Esophagus muscularis mucosa (tissue), 4 donors: ENCODE measurements at regions not wholly inside any gene's neighbourhood (a gene's known extent, or its start where the extent isn't known, plus 50 kb on each side); places are given as distances from the start of the nearest gene placed in this dataset.
"Not testable (repeated sequence)": the region's sequence is repeated elsewhere in the genome, so short reads cannot be mapped to it uniquely, and the experiment has no call there.

ENCODE experiments used
- DNase-seq: peaks from one replicate; pipeline ENCODE4 v3.0.0-alpha.2; 2017; ENCODE audit errors: extremely low spot score
- H3K27ac ChIP-seq, 4 donors: fragments of 200-600 bp; sonication (generic); replicated peaks in 1 of 4; 1 replicate in 3 of 4; 2 replicates in 1 of 4; pipeline ENCODE4 v1.5.1; 2016 to 2019; ENCODE audit warnings: mild to moderate bottlenecking in 1 of 4
- H3K27me3 ChIP-seq, 4 donors: fragments of 200-600 bp; sonication (generic); one replicate each; pipeline versions ENCODE4 v1.5.1 to v1.6.0; 2016 to 2019
- H3K36me3 ChIP-seq, 4 donors: fragments of 200-600 bp; sonication (generic); one replicate each; pipeline ENCODE4 v1.5.1; 2016 to 2019
- H3K4me1 ChIP-seq, 4 donors: fragments of 200-600 bp; sonication (generic); one replicate each; pipeline ENCODE4 v1.5.1; 2016 to 2019
- H3K4me3 ChIP-seq, 4 donors: fragments of 200-600 bp; sonication (generic); 1 replicate in 2 of 4; 2 replicates in 2 of 4; pipeline ENCODE4 v1.5.1; 2016 to 2019; ENCODE audit warnings: mild to moderate bottlenecking in 4 of 4, moderate library complexity in 1 of 4
- H3K9me3 ChIP-seq, 4 donors: fragments of 200-600 bp; sonication (generic); 1 replicate in 3 of 4; 2 replicates in 1 of 4; pipeline ENCODE4 v1.5.1; 2016 to 2019
- EP300 ChIP-seq: sonication (generic); formaldehyde crosslinking; IDR thresholded peaks from one replicate; pipeline ENCODE4 v1.6.1; 2017; ENCODE audit warnings: antibody characterized with exemption
- POLR2A ChIP-seq: fragments of 450-650 bp; IDR thresholded peaks from one replicate; pipeline ENCODE4 v1.6.1; 2017; ENCODE audit warnings: antibody characterized with exemption, moderate library complexity, mild to moderate bottlenecking, low read depth
- POLR2AphosphoS5 ChIP-seq, 2 donors: sonication (generic); formaldehyde crosslinking; IDR thresholded peaks; one replicate each; pipeline ENCODE4 v1.6.1; 2017; ENCODE audit warnings: antibody characterized with exemption in 2 of 2
- WGBS: methylation state at CpG from one replicate; pipeline ENCODE4 v1.1.5; 2018; 5-methylcytosine and 5-hydroxymethylcytosine counted together
- intact Hi-C: fragments of 100-400 bp; cut with DNase I; formaldehyde crosslinking; loops from one replicate; pipeline ENCODE4 v1.15.1; 2023
- TF ChIP-seq, protein P1 (sequence below), 3 experiments: fragments of 200-600 bp in 2 of 3; fragments of 450-650 bp in 1 of 3; sonication (generic) in 2 of 3; IDR thresholded peaks; one replicate each; pipeline ENCODE4 v1.5.1; 2017 to 2019; ENCODE audit warnings: antibody characterized with exemption in 3 of 3, mild to moderate bottlenecking in 2 of 3, moderate library complexity in 1 of 3

GRCh38 chr1:147391114-147391513 lies 148.6 kb downstream of the CHD1L start:
- WGBS, result 72% methylated on average over 8 of the region's 8 CpGs
- H3K27me3 ChIP-seq, result peaks cover 0 to 11% (median 0%) of the 10 kb centered on the region in 4 donors
- H3K9me3 ChIP-seq, result peaks cover 0 to 14% (median 2%) of the 10 kb centered on the region in 4 donors
- no peak overlapping the region for H3K27ac ChIP-seq
- H3K4me1 ChIP-seq, result no peaks in the 10 kb centered on the region
- no peak for DNase-seq
- no peak for TF ChIP-seq EP300
- no peak for TF ChIP-seq POLR2A
- no peak for TF ChIP-seq POLR2AphosphoS5 (IDR thresholded peaks at IDR 0.05)
- TF ChIP-seq, protein P1, sequence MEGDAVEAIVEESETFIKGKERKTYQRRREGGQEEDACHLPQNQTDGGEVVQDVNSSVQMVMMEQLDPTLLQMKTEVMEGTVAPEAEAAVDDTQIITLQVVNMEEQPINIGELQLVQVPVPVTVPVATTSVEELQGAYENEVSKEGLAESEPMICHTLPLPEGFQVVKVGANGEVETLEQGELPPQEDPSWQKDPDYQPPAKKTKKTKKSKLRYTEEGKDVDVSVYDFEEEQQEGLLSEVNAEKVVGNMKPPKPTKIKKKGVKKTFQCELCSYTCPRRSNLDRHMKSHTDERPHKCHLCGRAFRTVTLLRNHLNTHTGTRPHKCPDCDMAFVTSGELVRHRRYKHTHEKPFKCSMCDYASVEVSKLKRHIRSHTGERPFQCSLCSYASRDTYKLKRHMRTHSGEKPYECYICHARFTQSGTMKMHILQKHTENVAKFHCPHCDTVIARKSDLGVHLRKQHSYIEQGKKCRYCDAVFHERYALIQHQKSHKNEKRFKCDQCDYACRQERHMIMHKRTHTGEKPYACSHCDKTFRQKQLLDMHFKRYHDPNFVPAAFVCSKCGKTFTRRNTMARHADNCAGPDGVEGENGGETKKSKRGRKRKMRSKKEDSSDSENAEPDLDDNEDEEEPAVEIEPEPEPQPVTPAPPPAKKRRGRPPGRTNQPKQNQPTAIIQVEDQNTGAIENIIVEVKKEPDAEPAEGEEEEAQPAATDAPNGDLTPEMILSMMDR (IDR thresholded peaks at IDR 0.05), result no peak
- no peaks in the 10 kb centered on the region for H3K36me3 ChIP-seq
- H3K4me3 ChIP-seq, result no peak overlapping the region
- intact Hi-C loops, result no loop called here

DNA sequence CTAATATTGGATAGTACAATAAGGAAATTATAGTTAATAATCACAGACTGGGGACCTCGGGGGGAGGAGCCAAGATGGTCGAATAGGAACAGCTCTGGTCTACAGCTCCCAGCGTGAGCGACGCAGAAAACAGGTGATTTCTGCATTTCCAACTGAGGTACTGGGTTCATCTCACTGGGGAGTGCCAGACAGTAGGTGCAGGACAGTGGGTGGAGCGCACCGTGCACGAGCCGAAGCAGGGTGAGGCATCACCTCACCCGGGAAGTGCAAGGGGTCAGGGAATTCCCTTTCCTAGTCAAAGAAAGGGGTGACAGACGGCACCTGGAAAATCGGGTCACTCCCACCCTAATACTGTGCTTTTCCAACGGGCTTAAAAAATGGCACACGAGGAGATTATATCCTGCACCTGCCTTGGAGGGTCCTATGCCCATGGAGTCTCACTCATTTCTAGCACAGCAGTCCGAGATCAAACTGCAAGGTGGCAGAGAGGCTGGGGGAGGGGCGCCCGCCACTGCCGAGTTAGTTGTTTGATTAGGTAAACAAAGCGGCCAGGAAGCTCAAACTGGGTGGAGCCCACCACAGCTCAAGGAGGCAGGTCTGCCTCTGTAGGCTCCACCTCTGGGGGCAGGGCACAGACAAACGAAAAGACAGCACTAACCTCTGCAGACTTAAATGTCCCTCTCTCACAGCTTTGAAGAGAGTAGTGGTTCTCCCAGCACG lies 138.8 kb upstream of the BCL9 start:
- H3K9me3 ChIP-seq, DNase-seq, intact Hi-C loops, H3K27me3 ChIP-seq, H3K27ac ChIP-seq, H3K36me3 ChIP-seq, H3K4me3 ChIP-seq, H3K4me1 ChIP-seq: not testable (repeated sequence)
- 81% methylated on average over 12 of the region's 21 CpGs for WGBS

DNA sequence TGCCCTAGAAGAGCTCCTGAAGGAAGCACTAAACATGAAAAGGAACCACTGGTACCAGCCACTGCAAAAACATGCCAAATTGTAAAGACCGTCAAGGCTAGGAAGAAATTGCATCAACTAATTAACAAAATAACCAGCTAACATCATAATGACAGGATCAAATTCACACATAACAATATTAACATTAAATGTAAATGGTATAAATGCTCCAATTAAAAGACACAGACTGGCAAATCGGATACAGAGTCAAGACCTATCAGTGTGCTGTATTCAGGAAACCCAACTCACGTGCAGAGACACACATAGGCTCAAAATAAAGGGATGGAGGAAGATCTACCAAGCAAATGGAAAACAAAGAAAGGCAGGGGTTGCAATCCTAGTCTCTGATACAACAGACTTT lies 137.0 kb upstream of the BCL9 start:
- WGBS, result 77% methylated on average over 3 of the region's 3 CpGs
- H3K9me3 ChIP-seq, H3K27me3 ChIP-seq, H3K36me3 ChIP-seq, H3K4me3 ChIP-seq, H3K27ac ChIP-seq, H3K4me1 ChIP-seq, DNase-seq, intact Hi-C loops: not testable (repeated sequence)

- 78% methylated on average over 1 of the region's 1 CpG for WGBS
Measured at GRCh38 chr1:147409886-147410285, 131.4 kb upstream of the BCL9 start.

DNA sequence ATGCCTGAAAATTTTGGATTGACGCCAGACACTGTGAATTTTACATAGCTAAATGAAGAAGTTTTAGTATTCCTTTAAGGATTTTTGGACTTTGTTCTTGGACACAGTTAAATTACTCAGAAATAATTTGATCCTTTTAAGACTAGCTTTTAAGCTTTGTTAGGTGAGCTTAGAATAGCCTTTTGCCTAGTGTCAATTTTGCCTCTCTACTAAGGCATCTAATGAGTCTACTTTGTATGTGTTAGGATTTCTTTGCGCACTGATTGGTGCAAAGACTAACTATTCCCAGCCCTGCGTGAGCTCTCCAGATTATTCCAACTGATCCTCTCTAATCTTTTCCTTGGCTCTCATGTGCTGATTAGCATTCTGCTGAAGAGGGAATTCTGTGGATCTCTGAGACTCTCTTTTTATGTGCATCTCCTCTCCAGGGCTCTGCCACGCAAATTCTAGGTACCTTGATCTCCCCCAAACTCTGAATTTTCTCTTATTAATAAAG lies 128.1 kb upstream of the BCL9 start:
- Histone ChIP-seq H3K4me1 (no peaks in the 10 kb centered on the region), H3K9me3 (peaks cover 0 to 9% (median 2%) of the 10 kb centered on the region in 4 donors)
- WGBS, result 77% methylated on average over 4 of the region's 4 CpGs

More at GRCh38 chr1:147409886-147410285, 131.4 kb upstream of the BCL9 start:
- no peaks in the 10 kb centered on the region for H3K4me1 ChIP-seq
- H3K27ac ChIP-seq, result no peak overlapping the region
- TF ChIP-seq EP300 (no peak), POLR2A (no peak), POLR2AphosphoS5 (IDR thresholded peaks at IDR 0.05) (no peak)
- TF ChIP-seq, protein P1 (IDR thresholded peaks at IDR 0.05), result no peak
- peaks cover 0 to 9% (median 2%) of the 10 kb centered on the region in 4 donors for H3K9me3 ChIP-seq
- no peak for DNase-seq
- H3K27me3 ChIP-seq, result no peaks in the 10 kb centered on the region
- intact Hi-C loops, result no loop called here
- H3K36me3 ChIP-seq, result no peaks in the 10 kb centered on the region
- H3K4me3 ChIP-seq, result no peak overlapping the region

More for the DNA sequence above, 128.1 kb upstream of the BCL9 start:
- Histone ChIP-seq H3K27ac (no peak overlapping the region), H3K27me3 (no peaks in the 10 kb centered on the region), H3K4me3 (no peak overlapping the region), H3K36me3 (no peaks in the 10 kb centered on the region)
- intact Hi-C loops, result no loop called here
- no peak for TF ChIP-seq EP300
- TF ChIP-seq POLR2AphosphoS5 (IDR thresholded peaks at IDR 0.05), result no peak
- TF ChIP-seq, protein P1 (IDR thresholded peaks at IDR 0.05), result no peak
- no peak for TF ChIP-seq POLR2A
- no peak for DNase-seq
